K562 (cell line): ENCODE measurements at regions not wholly inside any gene's neighbourhood (a gene's known extent, or its start where the extent isn't known, plus 50 kb on each side); places are given as distances from the start of the nearest gene placed in this dataset.
A peak's percentile ranks its signal among the peaks of the same experiment; 100 is the strongest.

Experiments used
- ATAC-seq: fragments of 200-7000 bp; cut with Tn5 transposase; 3 replicates; pipeline ENCODE4 v1.9.1; 2020; ENCODE audit warnings: moderate library complexity
- BruUV-seq: library from RNA; stranded (reverse); fragments of 400-500 nt; replicated peaks from 2 replicates; lab custom pipeline; 2021; lab: Mats Ljungman, UMichigan
- CTCF ChIA-PET: fragments of 300-600 bp; formaldehyde crosslinking; extraction: SDS; loops from one replicate; lab custom pipeline; 2021; ENCODE audit warnings: low intra/inter-chr PET ratio; lab: Yijun Ruan, JAX
- POLR2A ChIA-PET: fragments of 300-600, 350-650 bp; sonication (Branson Sonifier 250); formaldehyde crosslinking; extraction: SDS; loops from one replicate; lab custom pipeline; 2021; ENCODE audit warnings: antibody characterized with exemption, inconsistent platforms; lab: Yijun Ruan, JAX
- DNase-seq, 4 experiments: peaks; one replicate each; pipeline versions ENCODE4 v3.0.0 to v3.0.0-alpha.2; 2011 to 2018; ENCODE audit warnings: low spot score in 3 of 4, mixed read lengths in 3 of 4; ENCODE audit errors: extremely low read depth in 1 of 4
- FAIRE-seq: peaks from 2 replicates; lab custom pipeline; 2011; peaks lifted over from hg19 to GRCh38; lab: Jason Lieb, UNC
- H2AFZ ChIP-seq: 2 replicates; pipeline ENCODE4 v1.6.0; 2011; ENCODE audit warnings: low read depth, low read length, control low read depth, inconsistent platforms
- H3K27ac ChIP-seq: fragments of 200-600 bp; 3 replicates; pipeline ENCODE4 v1.8.0; 2011; ENCODE audit warnings: low read depth, mild to moderate bottlenecking, control low read depth, inconsistent platforms, low read length, moderate library complexity, mixed read lengths; ENCODE audit errors: extremely low read depth
- H3K27me3 ChIP-seq, 2 experiments: fragments of 300-600 bp in 1 of 2; 2 replicates in 1 of 2; 3 replicates in 1 of 2; pipeline versions ENCODE4 v1.6.0 to v1.8.0; 2011; ENCODE audit warnings: inconsistent platforms in 2 of 2, low read length in 2 of 2, mild to moderate bottlenecking in 1 of 2, mixed read lengths in 1 of 2, moderate library complexity in 1 of 2; ENCODE audit not compliant: control insufficient read depth in 2 of 2, insufficient read depth in 2 of 2
- H3K36me3 ChIP-seq: fragments of 300-600 bp; 3 replicates; pipeline ENCODE4 v1.8.0; 2011; ENCODE audit warnings: mild to moderate bottlenecking, low read length, inconsistent platforms; ENCODE audit not compliant: control insufficient read depth, insufficient read depth
- H3K4me1 ChIP-seq, 2 experiments: fragments of 200-600 bp in 1 of 2; replicated peaks in 1 of 2; 2 replicates in 1 of 2; 3 replicates in 1 of 2; pipeline versions ENCODE4 v1.5.1 to v1.8.0; 2011; ENCODE audit warnings: inconsistent platforms in 2 of 2, low read length in 2 of 2, mild to moderate bottlenecking in 1 of 2, mixed read lengths in 1 of 2, moderate library complexity in 1 of 2; ENCODE audit not compliant: control insufficient read depth in 2 of 2, insufficient read depth in 2 of 2
- H3K4me2 ChIP-seq: 2 replicates; pipeline ENCODE4 v1.6.1; 2011; ENCODE audit warnings: low read length, control low read depth, inconsistent platforms, mixed read lengths; ENCODE audit not compliant: insufficient read depth
- H3K4me3 ChIP-seq: fragments of 200-600 bp; sonication (generic), shearing (Covaris generic); 2 replicates; pipeline ENCODE4 v1.5.1; 2016; ENCODE audit warnings: control low read depth, inconsistent platforms
- H3K79me2 ChIP-seq: fragments of 200-600 bp; 3 replicates; pipeline ENCODE4 v1.8.0; 2011; ENCODE audit warnings: low read length, inconsistent platforms; ENCODE audit not compliant: control insufficient read depth, insufficient read depth
- H3K9ac ChIP-seq, 2 experiments: 2 replicates each; pipeline versions ENCODE4 v1.6.0 to v1.6.1; 2011; ENCODE audit warnings: low read depth in 2 of 2, low read length in 2 of 2, control low read depth in 1 of 2, inconsistent platforms in 1 of 2, mild to moderate bottlenecking in 1 of 2, mixed read lengths in 1 of 2; ENCODE audit not compliant: insufficient read depth in 1 of 2
- H3K9me1 ChIP-seq: one replicate; pipeline ENCODE4 v1.6.0; 2011; ENCODE audit warnings: inconsistent platforms, mild to moderate bottlenecking, low read length, moderate library complexity; ENCODE audit not compliant: control insufficient read depth, insufficient read depth
- H3K9me3 ChIP-seq: replicated peaks from 2 replicates; pipeline ENCODE4 v1.5.1; 2011; ENCODE audit warnings: low read depth, low read length, inconsistent platforms; ENCODE audit not compliant: control insufficient read depth, insufficient read depth
- H4K20me1 ChIP-seq: replicated peaks from 2 replicates; pipeline ENCODE4 v1.6.1; 2011; ENCODE audit warnings: low read length, inconsistent platforms, mixed read lengths; ENCODE audit not compliant: control insufficient read depth, insufficient read depth
- ARHGAP35 ChIP-seq: fragments of 450-650 bp; IDR thresholded peaks from 2 replicates; pipeline ENCODE4 v1.6.1; 2018; ENCODE audit not compliant: partially characterized antibody
- CEBPB ChIP-seq: fragments of 450-650 bp; IDR thresholded peaks from 2 replicates; pipeline ENCODE4 v1.6.1; 2016; ENCODE audit warnings: missing genetic modification characterization, missing compliant biosample characterization
- CREB1 ChIP-seq, 2 experiments: sonication (generic) in 1 of 2; formaldehyde crosslinking in 1 of 2; IDR thresholded peaks; 2 replicates each; pipeline versions ENCODE4 v1.6.1 to v1.8.0; 2012 to 2022; ENCODE audit warnings: inconsistent platforms in 1 of 2, mild to moderate bottlenecking in 1 of 2, missing genetic modification reagents in 1 of 2, moderate library complexity in 1 of 2
- ETV1 ChIP-seq: fragments of 450-650 bp; conservative IDR thresholded peaks from 2 replicates; pipeline ENCODE4 v1.6.1; 2016; ENCODE audit warnings: missing genetic modification characterization, control low read depth, low read depth, missing compliant biosample characterization
- NR4A1 ChIP-seq, 2 experiments: fragments of 250-450 bp in 1 of 2; fragments of 450-650 bp in 1 of 2; sonication (Bioruptor Pico) in 1 of 2; IDR thresholded peaks; 2 replicates each; pipeline versions ENCODE4 v1.4.0 to v1.6.1; 2016 to 2020; ENCODE audit warnings: mild to moderate bottlenecking in 2 of 2, missing compliant biosample characterization in 1 of 2, missing genetic modification characterization in 1 of 2, moderate library complexity in 1 of 2
- SMARCB1 ChIP-seq: IDR thresholded peaks from 2 replicates; pipeline ENCODE4 v1.6.1; 2011; ENCODE audit warnings: improper control_type of control experiment, low read depth; ENCODE audit not compliant: insufficient read length
- ZNF3 ChIP-seq: fragments of 250-450 bp; sonication (Bioruptor Pico); IDR thresholded peaks from 2 replicates; pipeline ENCODE4 v1.5.0; 2021; ENCODE audit warnings: mild to moderate bottlenecking, moderate library complexity
- ZNF316 ChIP-seq: fragments of 450-650 bp; IDR thresholded peaks from 2 replicates; pipeline ENCODE4 v1.6.1; 2016
- ZNF592 ChIP-seq: fragments of 450-650 bp; IDR thresholded peaks from 2 replicates; pipeline ENCODE4 v1.6.1; 2017; ENCODE audit warnings: antibody characterized with exemption, mild to moderate bottlenecking
- whole genome bisulfite sequencing: fragments of 100-300 bp; shearing (Covaris generic); methylation state at CpG from one replicate; pipeline ENCODE4 v1.1.6; 2016; ENCODE audit warnings: low coverage, mixed read lengths; ENCODE audit not compliant: insufficient coverage; ENCODE audit errors: missing lambda C conversion rate; 5-methylcytosine and 5-hydroxymethylcytosine counted together
- in situ Hi-C: fragments of 300-500 bp; cut with MboI; formaldehyde crosslinking; loops from 4 replicates; pipeline ENCODE4 v1.15.0; 2018; ENCODE audit warnings: inconsistent platforms, mixed read lengths
- intact Hi-C: fragments of 100-400 bp; cut with micrococcal nuclease; formaldehyde crosslinking; loops from 2 replicates; pipeline ENCODE4 v1.14.2; 2022

- TF ChIP-seq ZNF3 (CRISPR knock-in tag) (no peak), ZNF592 (no peak), ARHGAP35 (no peak), SMARCB1 (no peak), ZNF316 (peak; percentile 90)
These were observed 60.6 kb upstream of the RGL1 start (continued) for GRCh38 chr1:183744132-183744913.

GRCh38 chr1:183742355-183742754, 62.6 kb upstream of the RGL1 start:
- 0% methylated on average over 4 of the region's 4 CpGs for WGBS
- Histone ChIP-seq H3K9ac (no peak overlapping the region), H3K4me2 (no peak overlapping the region), H3K79me2 (no peaks in the 10 kb centered on the region), H3K9me3 (no peaks in the 10 kb centered on the region), H3K4me3 (no peak overlapping the region), H2AFZ (no peak overlapping the region), H3K36me3 (no peaks in the 10 kb centered on the region), H3K9me1 (no peaks in the 10 kb centered on the region), H3K27ac (no peak overlapping the region), H3K4me1 (no peaks in the 10 kb centered on the region), H4K20me1 (no peaks in the 10 kb centered on the region), H3K27me3 (no peaks in the 10 kb centered on the region; a peak in 2 of 5 replicates)
- no peak for DNase-seq
- CTCF ChIA-PET: no interaction called here
- no peak for ATAC-seq
- no peak for FAIRE-seq
- intact Hi-C loops: no loop called here
- in situ Hi-C loops: no loop called here
- POLR2A ChIA-PET: no interaction called here
- no TSS peak for BruUV-seq
- TF ChIP-seq CEBPB (tag) (no peak), NR4A1 (CRISPR knock-in tag; IDR thresholded peaks at IDR 0.05) (no peak), NR4A1 (tag; IDR thresholded peaks at IDR 0.05) (no peak), CREB1 (IDR thresholded peaks at IDR 0.05) (no peak), CREB1 (CRISPR knock-in tag; IDR thresholded peaks at IDR 0.05) (no peak), ETV1 (tag) (no peak)
